ENCODE measurements at regions not wholly inside any gene's neighbourhood (a gene's known extent, or its start where the extent isn't known, plus 50 kb on each side); places are given as distances from the start of the nearest gene placed in this dataset.

DNA sequence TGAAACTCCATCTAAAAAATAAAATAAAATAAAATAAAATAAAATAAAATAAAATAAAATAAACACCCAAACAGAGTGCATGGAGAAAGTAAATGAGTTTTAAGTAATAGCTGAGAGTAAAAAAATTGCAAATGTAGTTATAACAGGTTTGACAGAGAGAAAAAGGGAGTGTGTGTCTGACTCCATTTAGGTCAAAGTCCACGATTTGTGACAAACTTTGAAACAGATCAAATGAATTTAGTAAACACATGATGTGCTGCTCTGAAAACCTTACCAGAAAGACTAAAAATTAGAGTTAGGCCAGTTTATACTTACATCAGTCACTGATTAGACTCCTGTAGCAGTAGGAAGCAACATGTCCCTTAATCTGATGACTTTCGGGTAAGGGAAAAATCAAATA, 346.6 kb downstream of the PARP8 start:
- Histone ChIP-seq H3K27me3 (ENCODE audit: insufficient read depth, low read length) (no peaks in the 10 kb centered on the region), H3K36me3 (ENCODE audit: control insufficient read depth in 1 of 2, insufficient read depth in 2 of 2, low read length in 2 of 2) (no peaks in the 10 kb centered on the region), H3K4me1 (ENCODE audit: control insufficient read depth in 1 of 2, insufficient read depth in 2 of 2, low read length in 2 of 2) (no peaks in the 10 kb centered on the region), H3K18ac (ENCODE audit: low read length) (no peak overlapping the region), H3K79me2 (ENCODE audit: control insufficient read depth, insufficient read depth, low read length, poor library complexity) (no peaks in the 10 kb centered on the region), H2AK5ac (ENCODE audit: low read length) (no peak overlapping the region), H4K8ac (ENCODE audit: low read depth, low read length) (no peak overlapping the region), H3K9ac (ENCODE audit: low read length) (no peak overlapping the region), H3K14ac (ENCODE audit: low read length) (no peak overlapping the region), H3K23ac (ENCODE audit: low read length) (no peak overlapping the region), H3K4me3 (ENCODE audit: low read depth, low read length) (no peak overlapping the region), H2BK120ac (ENCODE audit: insufficient read depth, low read length, poor library complexity) (no peak overlapping the region), H2BK5ac (ENCODE audit: low read depth, low read length, poor library complexity) (no peak overlapping the region), H4K91ac (ENCODE audit: low read depth, low read length) (no peak overlapping the region), H3K27ac (ENCODE audit: low read depth, low read length) (no peak overlapping the region), H3K4me2 (ENCODE audit: low read length) (no peak overlapping the region), H2AFZ (ENCODE audit: insufficient read depth, low read length, poor library complexity) (no peak overlapping the region), H4K12ac (ENCODE audit: low read depth, low read length) (no peak overlapping the region), H3K9me3 (ENCODE audit: insufficient read depth, low read depth, low read length) (no peaks in the 10 kb centered on the region), H3K79me1 (ENCODE audit: low read length) (no peaks in the 10 kb centered on the region), H3K4ac (ENCODE audit: low read depth, low read length) (no peak overlapping the region), H2BK12ac (ENCODE audit: low read length) (no peak overlapping the region)
- no peak for DNase-seq
- no CpG with 5 or more reads among the region's 2 CpGs for WGBS (ENCODE audit: extremely low coverage, insufficient coverage, insufficient read length)

DNA sequence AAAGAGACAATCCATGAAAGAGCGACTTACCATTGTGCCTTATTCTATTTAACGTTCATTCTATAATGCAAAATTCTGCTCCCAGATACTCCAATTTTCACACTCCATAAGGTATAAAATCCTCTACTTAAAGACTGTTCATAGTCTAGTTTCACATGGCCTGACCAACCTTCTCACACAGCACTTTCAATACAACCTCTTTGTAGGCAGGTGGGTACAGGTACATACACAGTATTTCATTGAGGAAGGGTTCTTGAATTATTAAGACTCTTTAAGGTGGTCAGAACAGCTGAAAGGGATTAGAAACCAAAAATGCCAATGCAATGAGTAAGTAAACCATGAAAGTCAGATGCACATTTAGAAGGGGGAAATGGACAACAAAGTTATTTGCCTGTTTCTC, 352.0 kb downstream of the PARP8 start:
- Histone ChIP-seq H3K23ac (ENCODE audit: low read length) (no peak overlapping the region), H3K9ac (ENCODE audit: low read length) (no peak overlapping the region), H3K27me3 (ENCODE audit: insufficient read depth, low read length) (no peaks in the 10 kb centered on the region), H3K4ac (ENCODE audit: low read depth, low read length) (no peak overlapping the region), H4K12ac (ENCODE audit: low read depth, low read length) (no peak overlapping the region), H3K27ac (ENCODE audit: low read depth, low read length) (no peak overlapping the region), H2BK120ac (ENCODE audit: insufficient read depth, low read length, poor library complexity) (no peak overlapping the region), H3K9me3 (ENCODE audit: insufficient read depth, low read depth, low read length) (no peaks in the 10 kb centered on the region), H2AFZ (ENCODE audit: insufficient read depth, low read length, poor library complexity) (no peak overlapping the region), H4K8ac (ENCODE audit: low read depth, low read length) (no peak overlapping the region), H3K79me1 (ENCODE audit: low read length) (no peaks in the 10 kb centered on the region), H3K4me3 (ENCODE audit: low read depth, low read length) (no peak overlapping the region), H4K91ac (ENCODE audit: low read depth, low read length) (no peak overlapping the region), H3K79me2 (ENCODE audit: control insufficient read depth, insufficient read depth, low read length, poor library complexity) (no peaks in the 10 kb centered on the region), H2BK12ac (ENCODE audit: low read length) (no peak overlapping the region), H3K4me2 (ENCODE audit: low read length) (no peak overlapping the region), H3K36me3 (ENCODE audit: control insufficient read depth in 1 of 2, insufficient read depth in 2 of 2, low read length in 2 of 2) (no peaks in the 10 kb centered on the region), H3K14ac (ENCODE audit: low read length) (no peak overlapping the region), H2BK5ac (ENCODE audit: low read depth, low read length, poor library complexity) (no peak overlapping the region), H3K18ac (ENCODE audit: low read length) (no peak overlapping the region), H3K4me1 (ENCODE audit: control insufficient read depth in 1 of 2, insufficient read depth in 2 of 2, low read length in 2 of 2) (no peaks in the 10 kb centered on the region), H2AK5ac (ENCODE audit: low read length) (no peak overlapping the region)
- WGBS (ENCODE audit: extremely low coverage, insufficient coverage, insufficient read length) = no CpG with 5 or more reads among the region's 2 CpGs
- no peak for DNase-seq

DNA sequence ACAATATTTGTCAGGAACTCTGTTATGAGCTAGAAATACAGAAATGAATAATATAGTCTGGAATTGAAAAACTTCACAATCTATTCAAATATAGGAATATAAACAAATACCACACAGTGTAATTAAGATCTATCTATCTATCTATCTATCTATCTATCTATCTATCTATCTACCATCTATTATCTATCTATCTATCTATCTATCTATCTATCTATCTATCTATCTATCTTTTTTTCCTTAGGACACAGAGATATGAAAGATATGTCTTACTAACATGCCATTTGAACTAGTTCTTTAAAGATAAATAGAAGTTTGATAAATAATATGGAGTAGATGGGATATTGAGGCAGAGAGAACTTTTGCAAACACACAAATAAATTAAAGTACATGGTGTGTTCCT, 357.8 kb downstream of the PARP8 start:
- H3K4me1 ChIP-seq (ENCODE audit: control insufficient read depth in 1 of 2, insufficient read depth in 2 of 2, low read length in 2 of 2) = no peaks in the 10 kb centered on the region
- no peak overlapping the region for H3K4me2 ChIP-seq (ENCODE audit: low read length)
- no peaks in the 10 kb centered on the region for H3K27me3 ChIP-seq (ENCODE audit: insufficient read depth, low read length)
- H2AFZ ChIP-seq (ENCODE audit: insufficient read depth, low read length, poor library complexity) = no peak overlapping the region
- no peak overlapping the region for H3K27ac ChIP-seq (ENCODE audit: low read depth, low read length)
- no peak overlapping the region for H3K9ac ChIP-seq (ENCODE audit: low read length)
- no peaks in the 10 kb centered on the region for H3K79me2 ChIP-seq (ENCODE audit: control insufficient read depth, insufficient read depth, low read length, poor library complexity)
- no peak overlapping the region for H2BK5ac ChIP-seq (ENCODE audit: low read depth, low read length, poor library complexity)
- no peak overlapping the region for H4K8ac ChIP-seq (ENCODE audit: low read depth, low read length)
- no peaks in the 10 kb centered on the region for H3K79me1 ChIP-seq (ENCODE audit: low read length)
- H3K18ac ChIP-seq (ENCODE audit: low read length) = no peak overlapping the region
- H3K4ac ChIP-seq (ENCODE audit: low read depth, low read length) = no peak overlapping the region
- no peak overlapping the region for H4K12ac ChIP-seq (ENCODE audit: low read depth, low read length)
- no peaks in the 10 kb centered on the region for H3K36me3 ChIP-seq (ENCODE audit: control insufficient read depth in 1 of 2, insufficient read depth in 2 of 2, low read length in 2 of 2)
- H2BK120ac ChIP-seq (ENCODE audit: insufficient read depth, low read length, poor library complexity) = no peak overlapping the region
- H2AK5ac ChIP-seq (ENCODE audit: low read length) = no peak overlapping the region
- H4K91ac ChIP-seq (ENCODE audit: low read depth, low read length) = no peak overlapping the region
- H3K4me3 ChIP-seq (ENCODE audit: low read depth, low read length) = no peak overlapping the region
- no peaks in the 10 kb centered on the region for H3K9me3 ChIP-seq (ENCODE audit: insufficient read depth, low read depth, low read length)
- DNase-seq = no peak
- no peak overlapping the region for H3K23ac ChIP-seq (ENCODE audit: low read length)
- H2BK12ac ChIP-seq (ENCODE audit: low read length) = no peak overlapping the region
- no peak overlapping the region for H3K14ac ChIP-seq (ENCODE audit: low read length)

DNA sequence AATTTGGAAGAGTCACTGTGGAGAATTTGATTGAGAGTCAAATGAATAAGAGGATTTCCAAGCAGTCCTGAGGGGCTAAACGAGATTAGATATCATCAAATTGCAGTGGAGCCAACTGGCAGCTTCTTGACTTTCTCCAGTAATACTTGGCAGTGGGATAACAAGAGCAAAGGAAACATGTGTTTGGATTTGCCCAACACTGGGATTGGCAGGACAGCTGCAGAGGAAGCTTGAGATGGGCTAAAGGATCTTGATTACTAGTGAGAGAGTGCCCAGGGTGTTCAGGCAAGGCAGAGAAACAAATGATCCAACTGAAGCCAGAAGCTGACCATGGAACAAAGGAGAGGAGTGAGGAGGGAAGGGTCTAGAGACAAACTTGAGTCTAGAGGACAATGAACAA, 356.0 kb upstream of the ISL1 start:
- no peak overlapping the region for H3K9ac ChIP-seq (ENCODE audit: low read length)
- no peaks in the 10 kb centered on the region for H3K79me1 ChIP-seq (ENCODE audit: low read length)
- no peaks in the 10 kb centered on the region for H3K4me1 ChIP-seq (ENCODE audit: control insufficient read depth in 1 of 2, insufficient read depth in 2 of 2, low read length in 2 of 2)
- H2AK5ac ChIP-seq (ENCODE audit: low read length) = no peak overlapping the region
- no peak overlapping the region for H2AFZ ChIP-seq (ENCODE audit: insufficient read depth, low read length, poor library complexity)
- H2BK5ac ChIP-seq (ENCODE audit: low read depth, low read length, poor library complexity) = no peak overlapping the region
- no peak overlapping the region for H4K12ac ChIP-seq (ENCODE audit: low read depth, low read length)
- H3K79me2 ChIP-seq (ENCODE audit: control insufficient read depth, insufficient read depth, low read length, poor library complexity) = no peaks in the 10 kb centered on the region
- H3K4ac ChIP-seq (ENCODE audit: low read depth, low read length) = no peak overlapping the region
- no peak overlapping the region for H3K23ac ChIP-seq (ENCODE audit: low read length)
- no CpG with 5 or more reads among the region's 1 CpG for WGBS (ENCODE audit: extremely low coverage, insufficient coverage, insufficient read length)
- H3K36me3 ChIP-seq (ENCODE audit: control insufficient read depth in 1 of 2, insufficient read depth in 2 of 2, low read length in 2 of 2) = no peaks in the 10 kb centered on the region
- H2BK120ac ChIP-seq (ENCODE audit: insufficient read depth, low read length, poor library complexity) = no peak overlapping the region
- no peaks in the 10 kb centered on the region for H3K27me3 ChIP-seq (ENCODE audit: insufficient read depth, low read length)
- no peak overlapping the region for H3K27ac ChIP-seq (ENCODE audit: low read depth, low read length)
- H4K91ac ChIP-seq (ENCODE audit: low read depth, low read length) = no peak overlapping the region
- H3K18ac ChIP-seq (ENCODE audit: low read length) = no peak overlapping the region
- no peak overlapping the region for H3K4me3 ChIP-seq (ENCODE audit: low read depth, low read length)
- H3K4me2 ChIP-seq (ENCODE audit: low read length) = no peak overlapping the region
- no peak for DNase-seq
- no peak overlapping the region for H2BK12ac ChIP-seq (ENCODE audit: low read length)
- no peak overlapping the region for H4K8ac ChIP-seq (ENCODE audit: low read depth, low read length)
- H3K14ac ChIP-seq (ENCODE audit: low read length) = no peak overlapping the region
- H3K9me3 ChIP-seq (ENCODE audit: insufficient read depth, low read depth, low read length) = no peaks in the 10 kb centered on the region

DNA sequence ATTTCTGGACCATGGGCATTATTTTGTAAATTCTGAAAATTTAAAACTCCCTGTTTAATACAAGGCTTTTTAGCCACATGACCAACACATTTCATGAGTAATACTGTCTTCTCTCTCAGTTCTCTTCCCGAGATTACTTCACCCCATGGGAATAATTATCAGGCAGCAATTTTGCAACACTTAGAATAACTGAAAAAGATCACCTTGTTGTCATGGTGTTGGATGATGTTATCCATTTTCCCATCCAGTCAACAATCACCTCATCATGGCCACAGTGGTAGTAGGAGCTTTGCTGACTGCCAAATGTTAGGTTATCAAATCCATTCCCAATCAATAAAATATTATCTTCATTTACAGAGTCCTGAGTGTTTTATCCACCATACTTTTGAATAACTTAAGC, 354.9 kb upstream of the ISL1 start:
- no peak overlapping the region for H2AK5ac ChIP-seq (ENCODE audit: low read length)
- H4K12ac ChIP-seq (ENCODE audit: low read depth, low read length) = no peak overlapping the region
- WGBS (ENCODE audit: extremely low coverage, insufficient coverage, insufficient read length) = no CpG with 5 or more reads among the region's 1 CpG

More for the DNA sequence above, 354.9 kb upstream of the ISL1 start:
- H3K4me2 ChIP-seq (ENCODE audit: low read length) = no peak overlapping the region
- no peaks in the 10 kb centered on the region for H3K9me3 ChIP-seq (ENCODE audit: insufficient read depth, low read depth, low read length)
- no peak overlapping the region for H3K14ac ChIP-seq (ENCODE audit: low read length)
- H3K18ac ChIP-seq (ENCODE audit: low read length) = no peak overlapping the region
- no peak overlapping the region for H3K4me3 ChIP-seq (ENCODE audit: low read depth, low read length)
- H3K4ac ChIP-seq (ENCODE audit: low read depth, low read length) = no peak overlapping the region
- H4K8ac ChIP-seq (ENCODE audit: low read depth, low read length) = no peak overlapping the region
- no peaks in the 10 kb centered on the region for H3K27me3 ChIP-seq (ENCODE audit: insufficient read depth, low read length)
- H4K91ac ChIP-seq (ENCODE audit: low read depth, low read length) = no peak overlapping the region
- H2BK12ac ChIP-seq (ENCODE audit: low read length) = no peak overlapping the region
- H2AFZ ChIP-seq (ENCODE audit: insufficient read depth, low read length, poor library complexity) = no peak overlapping the region
- no peak overlapping the region for H2BK120ac ChIP-seq (ENCODE audit: insufficient read depth, low read length, poor library complexity)
- no peaks in the 10 kb centered on the region for H3K4me1 ChIP-seq (ENCODE audit: control insufficient read depth in 1 of 2, insufficient read depth in 2 of 2, low read length in 2 of 2)
- H2BK5ac ChIP-seq (ENCODE audit: low read depth, low read length, poor library complexity) = no peak overlapping the region
- DNase-seq = no peak
- H3K27ac ChIP-seq (ENCODE audit: low read depth, low read length) = no peak overlapping the region
- no peaks in the 10 kb centered on the region for H3K79me2 ChIP-seq (ENCODE audit: control insufficient read depth, insufficient read depth, low read length, poor library complexity)
- no peak overlapping the region for H3K9ac ChIP-seq (ENCODE audit: low read length)
- H3K23ac ChIP-seq (ENCODE audit: low read length) = no peak overlapping the region
- H3K36me3 ChIP-seq (ENCODE audit: control insufficient read depth in 1 of 2, insufficient read depth in 2 of 2, low read length in 2 of 2) = no peaks in the 10 kb centered on the region
- H3K79me1 ChIP-seq (ENCODE audit: low read length) = no peaks in the 10 kb centered on the region
